ENCODE measurements at regions not wholly inside any gene's neighbourhood (a gene's known extent, or its start where the extent isn't known, plus 50 kb on each side); places are given as distances from the start of the nearest gene placed in this dataset.
A peak's percentile ranks its signal among the peaks of the same experiment; 100 is the strongest.

DNA sequence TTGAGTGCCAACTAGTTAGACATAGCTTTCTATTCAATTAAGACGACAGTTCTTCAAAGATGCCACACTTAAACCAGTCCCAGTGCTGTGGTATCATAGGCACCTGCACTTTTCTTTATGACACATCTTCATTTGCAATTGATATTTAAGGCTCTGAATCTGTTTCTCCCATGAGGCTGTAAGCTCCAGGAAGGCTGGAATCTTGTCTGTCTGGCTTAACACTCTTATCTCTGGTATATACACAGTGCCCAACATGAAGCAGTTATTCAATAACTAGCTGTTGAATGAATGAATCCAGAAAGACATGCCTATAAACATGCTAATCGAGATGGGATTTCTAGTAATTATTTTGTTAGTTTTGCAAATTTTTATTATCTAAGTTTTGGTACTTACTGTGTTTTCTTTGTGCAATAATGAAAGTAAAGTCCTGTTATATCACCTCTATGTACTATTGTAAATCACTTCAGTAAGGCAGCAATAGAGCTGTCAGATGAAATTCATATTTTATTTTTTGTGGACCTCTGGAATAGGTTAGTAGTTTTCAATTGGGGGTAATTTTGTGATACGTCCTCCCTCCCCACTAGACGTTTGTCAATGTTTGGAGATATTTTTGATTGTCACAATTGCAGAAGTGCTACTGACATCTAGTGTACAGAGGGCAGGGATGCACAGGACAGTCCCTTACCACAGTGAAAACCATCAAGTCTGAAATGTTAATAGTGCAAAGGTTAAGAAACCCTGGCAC, 51.3 kb upstream of the STEAP4 start:
- Histone ChIP-seq H3K4me3 (replicated peaks; ENCODE audit: low read depth, low read length) (no peak overlapping the region), H3K27me3 (replicated peaks; ENCODE audit: control insufficient read depth, insufficient read depth, low read length) (no peaks in the 10 kb centered on the region; the same call in 1 of the 2 replicates), H3K36me3 (ENCODE audit: control insufficient read depth, insufficient read depth, low read length) (no peaks in the 10 kb centered on the region)
- TF ChIP-seq CTCF (IDR thresholded peaks at IDR 0.05; ENCODE audit: insufficient read depth, low read length, poor library complexity, severe bottlenecking), result peak; percentile 65
- no peak for DNase-seq (ENCODE audit: extremely low read depth, insufficient read length)

DNA sequence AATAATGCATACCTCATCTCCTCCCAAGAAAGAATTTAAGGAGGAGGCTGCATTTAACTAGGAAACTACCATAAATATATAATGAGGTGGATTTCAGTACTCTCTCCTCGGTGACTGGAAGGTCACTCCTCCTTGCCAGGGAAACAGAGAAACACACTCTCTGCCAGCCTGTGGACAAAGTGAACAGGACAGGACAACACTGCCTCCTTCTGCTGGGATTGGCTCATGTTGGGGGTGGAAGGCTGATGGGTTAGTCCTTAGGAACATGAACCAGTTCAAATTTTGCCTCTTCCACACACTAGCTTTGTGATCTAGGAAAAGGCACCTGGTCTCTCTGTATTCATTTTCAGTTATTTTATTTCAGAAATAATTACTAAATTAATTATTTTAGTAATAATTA, 50.6 kb upstream of the STEAP4 start:
- no peak for DNase-seq (ENCODE audit: extremely low read depth, insufficient read length)
- Histone ChIP-seq H3K27me3 (replicated peaks; ENCODE audit: control insufficient read depth, insufficient read depth, low read length) (no peaks in the 10 kb centered on the region; the same call in 1 of the 2 replicates), H3K36me3 (ENCODE audit: control insufficient read depth, insufficient read depth, low read length) (no peaks in the 10 kb centered on the region), H3K4me3 (replicated peaks; ENCODE audit: low read depth, low read length) (no peak overlapping the region)
- peak; percentile 15 for TF ChIP-seq CTCF (IDR thresholded peaks at IDR 0.05; ENCODE audit: insufficient read depth, low read length, poor library complexity, severe bottlenecking)
